HCT116 (cell line): ENCODE measurements at regions not wholly inside any gene's neighbourhood (a gene's known extent, or its start where the extent isn't known, plus 50 kb on each side); places are given as distances from the start of the nearest gene placed in this dataset.

Experiments
- CTCF ChIP-seq, 3 experiments: fragments of 200-600 bp in 1 of 3; sonication (generic) in 1 of 3; IDR thresholded peaks in 2 of 3; conservative IDR thresholded peaks in 1 of 3; 2 replicates each; pipeline ENCODE4 v1.5.1; 2012 to 2017; ENCODE audit warnings: low read depth in 2 of 3, low read length in 2 of 3, antibody characterized with exemption in 1 of 3, borderline replicate concordance in 1 of 3, control low read depth in 1 of 3, mild to moderate bottlenecking in 1 of 3, mixed read lengths in 1 of 3, mixed run types in 1 of 3, moderate library complexity in 1 of 3; ENCODE audit not compliant: insufficient read depth in 1 of 3
- ELF1 ChIP-seq: IDR thresholded peaks from 2 replicates; pipeline ENCODE4 v1.6.1; 2012; ENCODE audit warnings: low read depth, borderline replicate concordance
- EZH2 ChIP-seq: fragments of 200-600 bp; sonication (generic); IDR thresholded peaks from 2 replicates; pipeline ENCODE4 v1.6.1; 2017; ENCODE audit warnings: antibody characterized with exemption, mixed run types
- FOSL1 ChIP-seq: IDR thresholded peaks from 2 replicates; pipeline ENCODE4 v1.6.1; 2012; ENCODE audit warnings: low read depth
- POLR2AphosphoS5 ChIP-seq: IDR thresholded peaks from 2 replicates; pipeline ENCODE4 v1.6.1; 2011; ENCODE audit warnings: mild to moderate bottlenecking, low read depth, low read length, moderate library complexity
- REST ChIP-seq: IDR thresholded peaks from 2 replicates; pipeline ENCODE4 v1.6.1; 2012; ENCODE audit warnings: low read depth
- SIN3A ChIP-seq: IDR thresholded peaks from 2 replicates; pipeline ENCODE4 v1.6.1; 2012; ENCODE audit warnings: low read depth
- TF ChIP-seq, protein P1 (sequence below): IDR thresholded peaks from 2 replicates; pipeline ENCODE4 v1.6.1; 2011; ENCODE audit warnings: mild to moderate bottlenecking, low read length, moderate library complexity; ENCODE audit not compliant: insufficient replicate concordance; ENCODE audit errors: extremely low read depth

DNA sequence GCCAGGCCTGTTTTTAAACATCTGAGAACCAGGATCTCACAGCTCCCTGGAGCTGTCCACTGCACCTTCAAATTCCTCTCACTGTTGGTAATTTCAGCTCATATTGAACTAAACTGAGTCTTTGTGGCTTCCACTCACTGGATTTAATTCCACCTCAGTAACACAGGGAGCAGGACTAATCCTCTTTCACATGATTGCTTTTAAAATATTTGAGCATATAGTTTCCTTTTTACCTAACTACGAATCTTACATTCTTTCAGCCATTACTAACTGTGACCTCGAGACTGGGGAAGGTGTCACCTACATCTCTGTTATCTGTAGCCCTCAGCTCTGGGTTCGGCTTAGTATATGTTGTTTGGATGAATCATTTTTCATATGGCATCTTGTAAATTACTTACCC is 194.3 kb upstream of the C2CD4B start:
- TF ChIP-seq FOSL1 (no peak), EZH2 (no peak), CTCF (IDR thresholded peaks at IDR 0.05 in 2 of 3, conservative IDR thresholded peaks at IDR 0.05 in 1 of 3; ENCODE audit: borderline replicate concordance in 1 of 3, insufficient read depth in 1 of 3, low read depth in 2 of 3, low read length in 2 of 3) (no peak), POLR2AphosphoS5 (no peak), SIN3A (no peak), REST (no peak), ELF1 (no peak)
- TF ChIP-seq, protein P1, sequence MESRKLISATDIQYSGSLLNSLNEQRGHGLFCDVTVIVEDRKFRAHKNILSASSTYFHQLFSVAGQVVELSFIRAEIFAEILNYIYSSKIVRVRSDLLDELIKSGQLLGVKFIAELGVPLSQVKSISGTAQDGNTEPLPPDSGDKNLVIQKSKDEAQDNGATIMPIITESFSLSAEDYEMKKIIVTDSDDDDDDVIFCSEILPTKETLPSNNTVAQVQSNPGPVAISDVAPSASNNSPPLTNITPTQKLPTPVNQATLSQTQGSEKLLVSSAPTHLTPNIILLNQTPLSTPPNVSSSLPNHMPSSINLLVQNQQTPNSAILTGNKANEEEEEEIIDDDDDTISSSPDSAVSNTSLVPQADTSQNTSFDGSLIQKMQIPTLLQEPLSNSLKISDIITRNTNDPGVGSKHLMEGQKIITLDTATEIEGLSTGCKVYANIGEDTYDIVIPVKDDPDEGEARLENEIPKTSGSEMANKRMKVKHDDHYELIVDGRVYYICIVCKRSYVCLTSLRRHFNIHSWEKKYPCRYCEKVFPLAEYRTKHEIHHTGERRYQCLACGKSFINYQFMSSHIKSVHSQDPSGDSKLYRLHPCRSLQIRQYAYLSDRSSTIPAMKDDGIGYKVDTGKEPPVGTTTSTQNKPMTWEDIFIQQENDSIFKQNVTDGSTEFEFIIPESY, result no peak
